ENCODE measurements at regions not wholly inside any gene's neighbourhood (a gene's known extent, or its start where the extent isn't known, plus 50 kb on each side); places are given as distances from the start of the nearest gene placed in this dataset.

GRCh38 chr3:181913254-181913653 is 201.5 kb downstream of the SOX2 start:
- no peak for TF ChIP-seq EZH2 (IDR thresholded peaks at IDR 0.05; ENCODE audit: borderline replicate concordance, low read length)
- no peak for TF ChIP-seq CTCF (IDR thresholded peaks at IDR 0.05; ENCODE audit: low read length)

Measured in OCI-LY1 (cell line).